Spleen (tissue), 11 donors: ENCODE measurements at regions not wholly inside any gene's neighbourhood (a gene's known extent, or its start where the extent isn't known, plus 50 kb on each side); places are given as distances from the start of the nearest gene placed in this dataset.

ENCODE experiments used
- DNase-seq: peaks from one replicate; pipeline ENCODE4 v3.0.0-alpha.2; 2020
- H3K27ac ChIP-seq, 8 donors: fragments of 200-600 bp; sonication (generic) in 7 of 8; 1 replicate in 4 of 8; 2 replicates in 4 of 8; pipeline versions ENCODE4 v1.5.0 to v1.8.0; 2016 to 2021; ENCODE audit warnings: inconsistent platforms in 4 of 8, mild to moderate bottlenecking in 4 of 8, moderate library complexity in 1 of 8
- H3K27me3 ChIP-seq, 7 donors: fragments of 200-600 bp; sonication (generic) in 6 of 7; replicated peaks in 1 of 7; 1 replicate in 4 of 7; 2 replicates in 3 of 7; pipeline versions ENCODE4 v1.5.0 to v1.8.0; 2016 to 2021; ENCODE audit warnings: inconsistent platforms in 3 of 7, mild to moderate bottlenecking in 1 of 7
- H3K36me3 ChIP-seq, 6 donors: fragments of 200-600 bp; sonication (generic) in 5 of 6; 1 replicate in 4 of 6; 2 replicates in 2 of 6; pipeline versions ENCODE4 v1.5.0 to v1.8.0; 2016 to 2021; ENCODE audit warnings: inconsistent platforms in 2 of 6
- H3K4me1 ChIP-seq, 6 donors: fragments of 200-600 bp; sonication (generic) in 5 of 6; 1 replicate in 3 of 6; 2 replicates in 3 of 6; pipeline versions ENCODE4 v1.5.0 to v1.8.0; 2016 to 2021; ENCODE audit warnings: inconsistent platforms in 3 of 6
- H3K4me3 ChIP-seq, 8 donors: fragments of 200-600 bp; sonication (generic) in 7 of 8; 1 replicate in 4 of 8; 2 replicates in 4 of 8; pipeline versions ENCODE4 v1.5.0 to v1.8.0; 2016 to 2021; ENCODE audit warnings: inconsistent platforms in 4 of 8, mild to moderate bottlenecking in 4 of 8, moderate library complexity in 2 of 8
- H3K9me3 ChIP-seq, 8 donors: fragments of 200-600 bp; sonication (generic) in 7 of 8; 1 replicate in 4 of 8; 2 replicates in 4 of 8; pipeline versions ENCODE4 v1.5.0 to v1.8.0; 2016 to 2021; ENCODE audit warnings: inconsistent platforms in 4 of 8
- POLR2A ChIP-seq, 3 donors: fragments of 450-650 bp; IDR thresholded peaks; one replicate each; pipeline ENCODE4 v1.5.1; 2017; ENCODE audit warnings: antibody characterized with exemption in 3 of 3, mild to moderate bottlenecking in 1 of 3
- POLR2AphosphoS5 ChIP-seq, 3 donors: sonication (generic); formaldehyde crosslinking; IDR thresholded peaks; one replicate each; pipeline ENCODE4 v1.5.1; 2017; ENCODE audit warnings: antibody characterized with exemption in 3 of 3
- WGBS, 5 donors: extraction: QIAGEN DNeasy Blood & Tissue Kit in 3 of 5; methylation state at CpG; one replicate each; pipeline versions ENCODE4 v1.1.5 to v1.1.7; 2013 to 2018; 5-methylcytosine and 5-hydroxymethylcytosine counted together
- intact Hi-C: fragments of 100-400 bp; cut with DNase I; formaldehyde crosslinking; loops from one replicate; pipeline ENCODE4 v1.15.0; 2023; ENCODE audit warnings: low total_unique reads
- TF ChIP-seq, protein P1 (sequence below), 11 experiments: fragments of 200-600 bp in 7 of 11; fragments of 450-650 bp in 4 of 11; sonication (generic) in 4 of 11; IDR thresholded peaks in 8 of 11; conservative IDR thresholded peaks in 3 of 11; 1 replicate in 7 of 11; 2 replicates in 4 of 11; pipeline versions ENCODE4 v1.4.0 to v1.8.0; 2016 to 2021; ENCODE audit warnings: antibody characterized with exemption in 11 of 11, inconsistent platforms in 4 of 11, mild to moderate bottlenecking in 1 of 11
- donor health status: healthy with polysubstance abuse.
- donor health status: DM: no; HTN: no; CAD: no; lungs with moderate emphysema.
- donor health status: DM: no; HTN: no; CAD: no.
- donor health status: Bipolar disorder and iron deficiency.
- donor health status: healthy.
- donor health status: DM: no; HTN: no; CAD: no.
- donor health status: DM: yes; HTN: yes; CAD: no.

DNA sequence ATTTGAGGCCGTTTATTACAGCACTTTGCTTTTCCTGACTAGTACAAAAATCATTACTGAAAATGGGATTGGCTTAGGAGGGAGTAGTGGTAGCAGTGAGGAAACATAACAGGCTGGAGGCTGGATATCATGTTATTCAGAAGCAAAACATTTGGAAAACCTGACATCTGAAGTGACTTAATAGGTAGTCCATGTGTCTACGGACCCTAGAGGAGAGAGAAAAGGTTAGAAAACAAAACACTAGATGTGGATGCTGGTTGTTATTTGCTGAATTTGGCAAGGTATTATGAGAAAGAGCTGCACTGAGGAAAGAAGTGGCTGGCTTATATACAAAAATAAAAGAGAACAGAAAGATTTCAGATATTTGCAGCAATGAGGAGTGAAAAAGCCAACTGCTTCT, 139.9 kb downstream of the MEX3B start:
- no peaks in the 10 kb centered on the region for H3K9me3 ChIP-seq
- no peak for DNase-seq
- H3K27ac ChIP-seq = no peak overlapping the region
- no peaks in the 10 kb centered on the region for H3K36me3 ChIP-seq
- H3K4me3 ChIP-seq = no peak overlapping the region
- no peaks in the 10 kb centered on the region for H3K27me3 ChIP-seq
- no peaks in the 10 kb centered on the region for H3K4me1 ChIP-seq
- intact Hi-C loops = no loop called here
- TF ChIP-seq POLR2A (IDR thresholded peaks at IDR 0.05) (no peak), POLR2AphosphoS5 (IDR thresholded peaks at IDR 0.05) (no peak)
- TF ChIP-seq, protein P1, sequence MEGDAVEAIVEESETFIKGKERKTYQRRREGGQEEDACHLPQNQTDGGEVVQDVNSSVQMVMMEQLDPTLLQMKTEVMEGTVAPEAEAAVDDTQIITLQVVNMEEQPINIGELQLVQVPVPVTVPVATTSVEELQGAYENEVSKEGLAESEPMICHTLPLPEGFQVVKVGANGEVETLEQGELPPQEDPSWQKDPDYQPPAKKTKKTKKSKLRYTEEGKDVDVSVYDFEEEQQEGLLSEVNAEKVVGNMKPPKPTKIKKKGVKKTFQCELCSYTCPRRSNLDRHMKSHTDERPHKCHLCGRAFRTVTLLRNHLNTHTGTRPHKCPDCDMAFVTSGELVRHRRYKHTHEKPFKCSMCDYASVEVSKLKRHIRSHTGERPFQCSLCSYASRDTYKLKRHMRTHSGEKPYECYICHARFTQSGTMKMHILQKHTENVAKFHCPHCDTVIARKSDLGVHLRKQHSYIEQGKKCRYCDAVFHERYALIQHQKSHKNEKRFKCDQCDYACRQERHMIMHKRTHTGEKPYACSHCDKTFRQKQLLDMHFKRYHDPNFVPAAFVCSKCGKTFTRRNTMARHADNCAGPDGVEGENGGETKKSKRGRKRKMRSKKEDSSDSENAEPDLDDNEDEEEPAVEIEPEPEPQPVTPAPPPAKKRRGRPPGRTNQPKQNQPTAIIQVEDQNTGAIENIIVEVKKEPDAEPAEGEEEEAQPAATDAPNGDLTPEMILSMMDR (IDR thresholded peaks at IDR 0.05 in 8 of 11, conservative IDR thresholded peaks at IDR 0.05 in 3 of 11) = no peak
- 80 to 90% (median 84%) methylated on average over 2 of the region's 2 CpGs for WGBS, 5 donors

DNA sequence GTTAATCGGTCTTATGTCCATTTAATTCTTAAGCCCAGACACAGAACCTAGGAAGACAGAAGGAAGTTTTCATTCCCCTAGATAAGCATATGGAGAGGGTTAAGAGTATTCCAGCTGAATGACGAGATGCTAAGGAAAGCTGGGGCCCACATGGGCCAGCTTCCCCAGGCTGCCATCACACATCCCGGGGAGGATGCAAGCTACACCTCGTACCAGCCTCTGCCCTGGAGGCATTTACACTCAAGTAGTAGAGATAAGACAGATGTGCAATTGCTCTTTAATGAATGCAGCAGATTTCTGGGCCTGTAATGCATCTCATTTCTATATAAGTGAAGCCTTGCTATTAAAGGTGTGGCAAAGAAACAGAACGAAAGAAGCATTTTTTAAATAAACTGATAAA, 144.5 kb downstream of the MEX3B start:
- intact Hi-C loops = no loop called here
- Histone ChIP-seq H3K4me1 (no peaks in the 10 kb centered on the region), H3K9me3 (no peaks in the 10 kb centered on the region), H3K4me3 (no peak overlapping the region), H3K36me3 (no peaks in the 10 kb centered on the region), H3K27me3 (no peaks in the 10 kb centered on the region), H3K27ac (no peak overlapping the region)
- DNase-seq = no peak
- WGBS, 5 donors = 59 to 74% (median 68%) methylated on average over 5 of the region's 5 CpGs
- no peak for TF ChIP-seq POLR2AphosphoS5 (IDR thresholded peaks at IDR 0.05)
- TF ChIP-seq, protein P1 (IDR thresholded peaks at IDR 0.05 in 8 of 11, conservative IDR thresholded peaks at IDR 0.05 in 3 of 11) = no peak

DNA sequence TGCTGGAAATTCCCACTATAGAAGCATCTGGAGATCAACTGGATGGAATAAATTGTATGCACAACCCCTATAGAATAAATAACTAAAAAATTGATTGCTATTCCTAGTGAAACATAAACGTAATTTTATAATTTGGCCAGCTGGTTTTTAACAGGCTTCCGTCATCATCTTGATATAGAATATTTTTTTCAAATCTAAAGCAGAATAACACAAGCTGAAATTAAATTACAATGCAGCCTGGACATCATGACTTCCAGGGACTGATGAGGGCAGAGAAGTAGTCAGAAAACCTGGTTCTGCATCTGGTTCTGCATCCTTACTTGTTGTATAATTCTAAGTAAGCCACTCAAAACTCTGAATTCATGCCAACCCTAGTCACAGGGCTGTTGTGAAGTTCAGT, 146.1 kb downstream of the MEX3B start:
- Histone ChIP-seq H3K36me3 (no peaks in the 10 kb centered on the region), H3K27ac (no peak overlapping the region), H3K9me3 (no peaks in the 10 kb centered on the region), H3K4me1 (no peaks in the 10 kb centered on the region), H3K4me3 (no peak overlapping the region), H3K27me3 (no peaks in the 10 kb centered on the region)
- 62 to 92% (median 89%) methylated on average over 2 of the region's 2 CpGs for WGBS, 5 donors
- no peak for TF ChIP-seq POLR2A (IDR thresholded peaks at IDR 0.05)
- TF ChIP-seq POLR2AphosphoS5 (IDR thresholded peaks at IDR 0.05) = no peak
- TF ChIP-seq, protein P1 (IDR thresholded peaks at IDR 0.05 in 8 of 11, conservative IDR thresholded peaks at IDR 0.05 in 3 of 11) = no peak
- intact Hi-C loops = no loop called here
- DNase-seq = no peak

DNA sequence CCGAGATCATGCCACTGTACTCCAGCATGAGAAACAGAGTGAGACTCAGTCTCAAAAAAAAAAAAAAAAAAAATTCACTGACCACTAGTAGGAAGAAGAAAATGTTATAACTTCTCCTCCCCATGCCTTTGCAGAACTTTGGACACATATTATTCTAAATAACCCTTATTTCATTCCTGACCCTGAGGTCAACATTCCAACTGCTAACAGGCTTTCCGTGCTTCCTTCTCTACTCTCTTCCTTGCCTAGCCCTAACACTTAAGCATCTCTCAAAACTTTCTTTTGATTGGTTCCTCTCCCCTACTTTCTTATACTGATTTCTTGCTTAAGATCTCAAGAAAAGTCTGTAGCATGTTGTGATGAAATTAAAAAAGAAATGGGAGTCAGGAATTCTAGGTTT, 146.8 kb downstream of the MEX3B start:
- 78 to 90% (median 80%) methylated on average over 2 of the region's 2 CpGs for WGBS, 5 donors
- Histone ChIP-seq H3K4me1 (no peaks in the 10 kb centered on the region), H3K4me3 (no peak overlapping the region), H3K27ac (no peak overlapping the region), H3K27me3 (no peaks in the 10 kb centered on the region), H3K36me3 (no peaks in the 10 kb centered on the region), H3K9me3 (no peaks in the 10 kb centered on the region)
- no peak for DNase-seq
- intact Hi-C loops = no loop called here
- no peak for TF ChIP-seq POLR2A (IDR thresholded peaks at IDR 0.05)
- TF ChIP-seq POLR2AphosphoS5 (IDR thresholded peaks at IDR 0.05) = no peak
- TF ChIP-seq, protein P1 (IDR thresholded peaks at IDR 0.05 in 8 of 11, conservative IDR thresholded peaks at IDR 0.05 in 3 of 11) = no peak
